GM12892 (cell line): ENCODE measurements at regions not wholly inside any gene's neighbourhood (a gene's known extent, or its start where the extent isn't known, plus 50 kb on each side); places are given as distances from the start of the nearest gene placed in this dataset.

ENCODE experiments used
- POLR2A ChIP-seq: IDR thresholded peaks from 2 replicates; pipeline ENCODE4 v1.6.1; 2011; ENCODE audit warnings: low read depth, low read length, control low read depth
- POLR2AphosphoS5 ChIP-seq: IDR thresholded peaks from 2 replicates; pipeline ENCODE4 v1.6.1; 2011; ENCODE audit warnings: low read depth, low read length, control low read depth

DNA sequence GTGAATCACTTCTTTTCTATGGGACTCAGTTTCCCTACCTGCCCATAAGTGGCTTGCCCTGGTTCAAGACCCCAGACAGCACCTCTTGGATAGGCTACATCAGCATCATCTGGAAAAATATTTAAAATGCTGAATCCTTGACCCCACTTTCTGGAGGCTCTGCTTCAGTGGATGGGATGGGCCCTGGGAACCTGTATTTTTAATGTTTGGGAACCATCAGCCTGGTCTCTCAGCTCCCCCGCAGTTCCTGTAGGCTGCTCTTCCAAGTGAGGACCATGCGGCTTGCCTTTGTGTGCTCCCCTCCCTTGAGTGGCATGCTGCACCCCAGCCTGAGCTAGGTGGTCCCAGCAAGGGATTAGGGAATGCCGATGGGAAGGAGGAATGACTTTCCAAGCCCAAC lies 68.3 kb upstream of the CRHR1 start:
- TF ChIP-seq POLR2A: no peak
- no peak for TF ChIP-seq POLR2AphosphoS5
